NCI-H748 (cell line): ENCODE measurements at regions not wholly inside any gene's neighbourhood (a gene's known extent, or its start where the extent isn't known, plus 50 kb on each side); places are given as distances from the start of the nearest gene placed in this dataset.
A peak's percentile ranks its signal among the peaks of the same experiment; 100 is the strongest.

Source experiments
- DNase-seq: peaks from one replicate; lab custom pipeline; 2025; ENCODE audit not compliant: unreplicated experiment; lab: John Stamatoyannopoulos, UW

DNA sequence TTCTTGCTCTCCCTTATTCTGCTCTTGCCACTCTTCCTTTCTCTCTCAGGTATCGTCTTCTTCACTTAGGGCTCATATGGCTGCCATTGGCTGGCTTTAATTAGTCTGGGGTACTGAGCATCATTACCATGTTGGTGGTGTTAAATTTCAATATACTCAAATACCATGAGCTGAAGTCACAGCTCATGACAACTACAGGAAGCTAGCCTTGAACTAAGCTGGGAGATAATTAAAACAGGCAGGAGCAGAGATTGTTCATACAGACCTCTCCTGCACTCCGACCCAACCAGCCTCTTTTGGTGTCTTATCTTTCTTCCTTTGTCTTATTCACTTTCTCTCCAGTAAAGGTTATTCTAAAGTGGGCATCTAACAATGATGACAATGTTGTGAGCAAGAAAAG is 130.9 kb upstream of the BLID start:
- no peak for DNase-seq

DNA sequence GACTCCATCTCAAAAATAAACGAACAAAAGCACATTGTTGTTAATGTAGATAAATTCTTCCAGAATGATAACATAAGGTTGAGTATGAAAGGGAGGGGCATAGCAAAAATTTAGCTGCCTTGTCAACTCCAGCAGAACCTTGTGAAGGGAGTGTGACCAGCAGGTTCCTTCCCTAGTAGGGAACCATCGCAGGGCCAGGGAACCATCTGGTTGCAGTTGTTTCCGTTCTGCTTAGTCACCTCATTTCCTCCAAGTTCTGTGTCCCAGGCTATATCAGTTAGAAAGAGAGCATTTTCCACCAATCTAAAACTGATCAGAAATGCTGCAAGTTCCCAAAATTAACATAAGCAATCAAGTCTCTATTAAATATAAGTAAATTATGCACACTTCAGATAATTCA is 126.7 kb upstream of the BLID start:
- no peak for DNase-seq

DNA sequence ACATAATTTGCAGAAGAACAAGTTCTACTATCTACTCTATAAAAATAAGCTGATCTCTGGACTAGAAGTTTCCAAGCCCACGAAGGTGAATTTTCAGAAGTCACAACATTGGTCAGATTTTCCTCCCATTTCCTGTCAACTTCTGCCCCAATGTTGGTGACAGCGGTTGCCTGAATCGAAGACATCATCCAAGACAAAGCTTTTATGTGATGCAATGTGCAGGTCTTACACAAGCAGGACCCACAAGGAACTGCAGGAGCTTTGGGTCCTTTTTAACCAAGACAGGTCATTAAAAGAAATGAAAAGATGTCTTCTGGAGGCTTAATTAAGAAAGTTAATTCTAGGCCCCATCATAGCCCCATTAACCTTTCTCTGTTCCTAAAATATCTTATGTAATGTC is 125.6 kb upstream of the BLID start:
- DNase-seq, result no peak

DNA sequence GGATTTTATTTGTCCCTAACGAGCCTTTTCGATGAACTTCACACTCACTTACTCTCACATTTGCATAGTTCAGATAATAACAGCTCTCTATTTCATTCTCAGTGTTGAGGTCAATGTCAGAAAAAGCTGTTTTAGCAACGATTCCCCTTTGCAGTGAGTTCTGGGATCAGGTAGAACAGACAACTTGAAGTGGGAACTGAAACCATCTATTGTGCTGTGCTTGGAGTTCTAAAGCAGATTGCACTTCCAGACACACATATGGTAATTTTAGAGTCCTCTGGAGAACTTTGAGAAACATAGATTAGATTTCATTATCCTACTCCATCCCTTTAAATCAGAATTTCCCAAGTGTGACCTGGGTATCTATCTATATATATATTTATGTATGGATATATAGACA is 124.6 kb upstream of the BLID start:
- DNase-seq, result no peak

DNA sequence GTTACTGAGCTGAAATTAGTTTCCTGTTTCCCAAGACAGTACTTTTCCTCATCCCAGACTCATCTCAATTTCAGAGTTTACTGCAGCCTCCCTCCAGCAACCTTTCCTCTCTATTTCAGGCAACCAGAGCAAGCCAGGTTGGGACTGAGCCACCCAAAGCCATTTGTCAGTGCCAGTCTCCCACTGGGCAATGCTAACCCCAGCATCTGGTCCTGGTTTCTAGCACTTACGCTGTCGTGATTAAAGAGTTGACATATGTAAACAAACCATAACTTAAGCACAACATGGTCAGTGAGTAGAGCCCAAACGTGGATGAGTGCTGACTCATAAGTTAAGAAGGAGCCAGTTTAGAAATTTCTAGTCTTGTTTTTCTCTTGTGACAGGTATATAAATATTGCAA is 119.6 kb upstream of the BLID start:
- DNase-seq, result no peak

DNA sequence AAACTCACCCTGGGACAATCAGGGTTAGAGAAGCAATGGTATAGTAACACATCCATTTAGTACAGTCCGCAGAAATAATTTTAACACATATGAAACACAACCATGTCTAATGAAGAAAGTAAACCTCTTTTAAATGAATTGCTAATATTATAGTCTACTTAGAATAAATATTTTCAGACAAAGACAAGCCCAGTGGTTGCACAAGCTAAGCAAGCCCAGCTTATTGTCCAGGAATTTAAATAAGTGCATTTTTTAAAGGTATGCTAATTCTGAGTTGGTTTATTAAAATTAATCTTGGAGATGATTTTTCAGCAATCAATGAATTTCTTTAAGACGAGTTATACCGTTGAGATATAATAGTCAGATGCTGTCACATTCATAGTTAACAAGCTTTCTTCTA is 118.8 kb upstream of the BLID start:
- no peak for DNase-seq

DNA sequence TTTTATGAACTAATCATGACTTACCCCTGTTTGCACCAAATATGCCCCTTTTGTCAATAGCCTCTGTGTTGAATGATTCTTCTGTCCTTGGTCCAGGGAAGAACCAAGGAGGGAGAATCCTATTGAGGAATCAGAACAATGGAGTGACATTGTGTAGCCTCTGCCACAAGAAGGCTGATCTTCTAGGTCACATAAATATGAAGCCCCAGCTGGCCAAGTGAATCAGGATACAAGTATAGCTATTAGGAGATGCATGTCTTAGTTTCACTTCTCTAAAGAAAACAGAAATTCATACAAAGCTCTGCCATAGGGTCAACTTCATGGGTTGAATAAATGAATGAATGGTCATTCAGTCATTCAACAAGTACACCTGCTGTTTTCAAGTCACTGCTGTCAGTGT is 118.2 kb upstream of the BLID start:
- no peak for DNase-seq

DNA sequence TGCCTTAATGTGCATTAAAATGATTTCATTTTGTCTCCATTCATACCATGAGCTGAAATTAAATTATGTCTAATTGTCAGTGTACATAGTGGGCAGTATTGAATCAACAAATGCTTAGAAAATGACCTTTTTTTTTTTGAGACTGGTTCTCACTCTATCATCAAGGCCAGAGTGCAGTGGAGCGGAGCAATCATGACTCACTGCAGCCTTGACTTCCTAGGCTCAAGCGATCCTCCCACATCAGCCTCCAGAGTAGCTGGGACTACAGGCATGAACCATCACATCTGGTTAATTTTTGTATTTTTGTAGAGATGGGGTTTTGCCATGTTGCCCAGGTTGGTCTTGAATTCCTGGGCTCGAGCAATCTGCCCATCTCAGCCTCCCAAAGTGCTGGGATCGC is 117.0 kb upstream of the BLID start:
- no peak for DNase-seq

DNA sequence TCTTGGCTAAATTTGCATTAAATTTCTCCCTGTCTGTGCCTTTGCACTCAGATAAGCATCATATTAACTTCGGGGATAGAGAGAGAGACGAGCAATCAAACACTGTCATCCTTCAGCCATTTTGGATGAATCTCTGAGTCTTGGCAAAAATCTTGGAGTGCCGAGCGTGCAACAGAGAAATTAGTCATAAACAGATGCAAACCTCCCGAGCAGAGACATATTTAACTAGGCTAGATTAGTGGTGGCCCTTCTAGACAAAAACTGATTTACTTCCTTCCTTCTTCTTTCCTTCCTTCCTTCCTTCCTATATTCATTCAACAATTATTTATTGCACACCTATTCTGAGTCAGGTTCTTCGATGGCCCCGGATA is 114.4 kb upstream of the BLID start:
- no peak for DNase-seq

DNA sequence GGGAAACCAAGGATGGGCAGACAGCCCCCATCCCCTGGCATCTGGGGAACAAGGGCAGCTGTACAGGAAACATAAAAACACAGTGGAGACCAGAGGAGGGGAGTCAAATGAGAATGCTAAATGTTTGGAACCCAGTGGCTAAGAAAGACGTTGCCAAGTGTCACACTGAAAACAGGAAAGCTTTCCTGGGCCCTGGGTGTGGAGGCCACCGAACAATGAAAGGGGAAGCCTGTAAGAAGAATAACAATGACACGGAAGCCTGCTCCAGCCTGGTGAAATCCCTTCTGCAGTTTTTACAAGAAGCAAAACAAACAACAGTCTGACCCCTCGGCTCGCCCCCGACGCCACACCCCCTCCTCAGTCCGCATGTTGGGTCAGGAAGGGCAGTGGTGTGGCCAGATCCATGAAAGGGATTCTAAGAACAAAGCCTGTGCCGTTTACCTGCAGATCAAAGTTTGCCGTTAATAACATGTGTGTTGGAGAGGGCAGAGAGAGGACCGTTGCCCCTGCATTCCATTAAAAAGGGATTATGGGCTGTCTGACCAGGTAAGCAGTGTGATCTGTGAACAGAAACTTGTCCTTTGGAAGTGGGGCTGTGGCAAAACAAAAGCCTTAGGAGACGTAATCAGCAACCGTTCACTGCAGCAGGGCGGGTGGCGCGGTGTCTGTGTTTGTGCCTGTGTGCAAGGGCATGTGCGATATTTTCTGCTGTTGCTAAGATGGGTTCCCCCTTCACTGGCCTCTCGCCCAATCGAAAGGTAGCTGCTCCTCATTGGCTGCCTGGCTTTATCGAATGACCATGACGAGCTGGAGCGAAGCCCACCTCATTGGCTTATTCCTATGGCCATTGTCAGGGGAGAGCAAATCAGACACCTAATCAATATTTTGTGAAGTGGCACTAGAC is 113.7 kb upstream of the BLID start:
- peak; percentile 65 for DNase-seq

DNA sequence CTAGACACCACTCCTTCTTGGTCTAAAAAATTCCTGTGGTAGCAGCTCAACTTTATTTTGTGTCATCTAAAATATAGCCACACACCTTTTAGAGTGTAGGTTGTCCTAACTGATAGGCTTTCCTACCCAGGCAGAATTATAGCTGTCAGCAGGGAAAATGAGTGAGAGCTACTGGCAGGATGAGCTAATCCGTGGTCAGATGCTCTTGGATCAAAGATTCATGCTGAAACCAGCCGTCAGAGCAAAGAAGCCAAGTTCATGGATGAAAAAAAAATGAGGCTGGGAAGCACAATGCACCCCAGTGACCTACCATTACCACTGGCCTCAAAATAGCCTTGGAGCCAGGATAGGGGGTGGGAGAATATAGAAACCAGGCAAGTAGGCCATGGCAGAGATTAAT is 113.1 kb upstream of the BLID start:
- DNase-seq, result no peak

DNA sequence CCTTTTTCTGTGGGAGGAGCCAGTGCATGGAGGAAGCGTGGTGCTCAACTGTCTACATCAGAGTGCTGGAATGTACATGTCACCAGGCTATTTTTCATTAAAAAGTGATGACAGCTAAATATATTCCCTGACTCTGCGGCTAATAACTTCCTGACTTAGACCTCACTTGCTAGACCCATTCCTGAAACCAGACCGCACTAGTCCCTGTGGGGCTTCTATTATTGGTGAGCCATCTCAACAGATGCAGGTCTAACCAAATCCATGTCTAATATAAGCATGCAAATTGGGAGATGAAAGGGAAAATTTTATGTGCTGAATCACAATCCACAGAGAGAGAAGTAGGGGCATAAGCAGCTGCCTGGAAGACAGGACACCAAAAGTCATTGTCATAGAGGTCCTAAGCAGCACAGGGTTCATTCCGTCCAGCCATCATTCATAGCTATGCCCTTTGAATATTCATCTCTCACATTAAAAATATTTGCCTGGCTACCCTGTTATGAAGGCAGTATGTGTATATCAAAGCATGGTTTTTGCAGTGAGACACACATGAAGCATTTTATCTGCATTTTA is 110.9 kb upstream of the BLID start:
- no peak for DNase-seq

DNA sequence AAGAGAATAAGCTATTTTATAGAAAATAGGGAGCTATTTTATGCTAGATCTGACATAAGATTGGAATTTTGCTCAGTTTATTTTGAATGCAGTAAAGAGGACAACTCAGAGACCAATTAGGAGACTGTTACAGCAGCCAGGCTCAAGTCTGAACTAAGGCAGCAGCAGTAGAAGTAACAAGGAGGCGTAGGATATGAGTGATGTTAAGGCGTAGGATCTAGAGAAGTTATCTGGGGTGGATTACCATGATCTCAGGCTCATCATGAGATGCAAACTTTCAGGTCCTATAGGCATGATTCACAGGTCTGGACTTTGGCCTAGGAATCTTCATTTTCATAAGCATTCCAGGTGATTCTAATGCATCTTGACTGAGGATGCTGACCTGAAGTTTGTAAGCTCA is 108.9 kb upstream of the BLID start:
- no peak for DNase-seq

DNA sequence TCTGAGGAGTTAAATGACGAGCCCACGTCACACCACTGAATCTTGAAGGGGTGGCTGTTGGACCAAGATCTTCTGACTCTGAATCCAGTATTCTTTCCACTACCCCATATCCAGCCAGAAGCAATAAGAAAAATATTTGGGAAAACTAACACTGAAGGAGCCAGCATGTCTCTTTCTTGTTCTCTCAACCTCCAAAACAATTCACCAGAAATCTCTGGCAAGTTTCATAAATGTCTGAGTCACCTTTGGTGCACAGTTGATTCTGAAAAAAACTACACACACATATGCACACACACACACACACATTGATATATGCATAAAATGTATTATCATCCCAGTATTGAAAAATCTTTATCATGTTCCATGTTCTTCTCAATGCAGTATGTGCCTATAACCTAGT is 104.3 kb upstream of the BLID start:
- DNase-seq, result no peak

DNA sequence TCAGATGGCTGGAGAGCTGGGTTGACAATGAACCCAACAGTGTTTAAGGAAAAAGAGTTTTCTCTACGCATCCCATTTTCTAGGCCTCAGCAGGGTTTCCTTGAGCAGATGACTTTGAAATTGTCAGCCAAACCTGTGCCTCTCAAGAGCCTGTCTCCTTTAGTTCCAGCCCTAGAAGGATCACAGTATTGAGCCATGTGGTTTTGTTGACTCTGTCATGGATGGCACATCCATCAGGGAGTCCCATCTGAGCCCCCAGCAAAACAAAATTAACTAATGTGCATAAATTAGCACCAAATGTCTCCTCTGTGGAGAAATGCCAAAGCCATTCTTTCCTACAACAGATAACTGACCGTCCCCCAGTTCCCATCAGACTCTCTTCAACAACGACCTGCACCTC is 103.8 kb upstream of the BLID start:
- no peak for DNase-seq

DNA sequence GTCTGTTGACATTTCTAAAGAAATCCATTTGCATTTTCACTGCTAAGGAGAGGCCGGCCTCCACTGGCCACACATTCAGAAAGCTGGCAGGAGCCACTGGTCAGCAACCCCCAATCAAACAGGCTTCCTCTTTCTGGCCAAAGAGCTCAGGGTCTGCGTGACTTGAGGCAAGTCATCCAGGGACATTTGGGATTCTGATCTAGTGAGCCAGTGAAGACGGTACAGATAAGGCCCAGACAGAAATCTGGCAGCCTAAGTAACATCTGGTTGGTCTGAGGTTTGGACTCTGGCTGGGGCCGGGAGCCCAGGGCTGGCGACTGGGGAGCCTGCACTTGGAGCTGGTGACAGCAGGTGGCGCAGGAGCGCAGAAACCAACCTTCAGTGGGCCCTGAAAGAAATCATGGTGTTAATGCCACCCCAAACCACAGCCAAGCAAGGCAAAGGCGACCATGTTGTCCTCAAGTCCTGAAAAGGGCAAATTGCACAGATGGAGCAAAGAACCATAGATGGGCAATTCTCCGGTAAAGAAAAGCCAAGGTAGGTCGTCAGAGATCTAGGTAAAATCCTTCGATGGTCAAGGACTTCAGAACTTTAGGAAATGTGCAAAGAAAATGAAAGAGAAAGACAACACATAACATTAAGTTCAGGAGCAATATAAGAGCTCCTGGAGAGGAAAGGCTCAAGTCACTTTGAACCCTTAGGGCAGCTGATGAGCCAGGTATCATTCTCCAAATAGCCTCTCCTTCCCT is 99.4 kb upstream of the BLID start:
- DNase-seq, result peak; percentile 10

DNA sequence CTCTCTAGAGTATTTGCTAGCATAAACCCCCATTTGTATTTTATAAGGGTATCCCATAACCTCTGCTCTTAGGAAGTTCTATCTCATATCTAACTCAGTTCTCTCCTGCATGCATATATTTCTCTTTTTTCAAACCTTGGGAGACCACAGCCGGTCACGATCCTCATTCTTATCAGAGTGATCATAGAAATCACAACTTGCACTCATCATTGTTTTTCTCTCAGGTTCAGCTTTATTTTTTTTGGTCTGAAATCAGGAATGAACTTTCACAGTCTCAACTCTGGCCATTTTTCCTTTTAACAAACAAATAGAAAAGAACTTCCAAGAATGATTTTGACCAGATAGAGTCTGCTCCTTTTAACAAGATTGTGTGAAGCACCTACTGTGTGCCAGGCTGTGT is 98.6 kb upstream of the BLID start:
- no peak for DNase-seq

DNA sequence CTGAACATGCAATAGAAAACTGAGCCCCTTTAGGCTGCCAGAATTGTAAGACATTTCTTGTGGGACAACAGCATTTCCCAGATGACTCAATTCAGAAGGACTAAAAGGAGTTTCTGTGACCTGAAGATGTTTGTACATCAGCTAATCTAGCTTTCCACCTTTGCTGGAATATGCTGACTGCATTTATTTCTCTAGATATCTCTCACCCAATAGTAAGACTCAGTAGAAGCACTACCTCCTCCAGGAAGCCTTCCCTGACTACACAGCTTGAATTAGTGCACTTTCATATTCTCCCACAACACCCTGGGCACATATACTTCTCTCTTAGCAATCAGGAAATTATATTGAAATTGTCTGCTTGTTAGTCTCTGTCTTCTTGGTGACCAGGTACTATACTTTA is 98.1 kb upstream of the BLID start:
- no peak for DNase-seq

DNA sequence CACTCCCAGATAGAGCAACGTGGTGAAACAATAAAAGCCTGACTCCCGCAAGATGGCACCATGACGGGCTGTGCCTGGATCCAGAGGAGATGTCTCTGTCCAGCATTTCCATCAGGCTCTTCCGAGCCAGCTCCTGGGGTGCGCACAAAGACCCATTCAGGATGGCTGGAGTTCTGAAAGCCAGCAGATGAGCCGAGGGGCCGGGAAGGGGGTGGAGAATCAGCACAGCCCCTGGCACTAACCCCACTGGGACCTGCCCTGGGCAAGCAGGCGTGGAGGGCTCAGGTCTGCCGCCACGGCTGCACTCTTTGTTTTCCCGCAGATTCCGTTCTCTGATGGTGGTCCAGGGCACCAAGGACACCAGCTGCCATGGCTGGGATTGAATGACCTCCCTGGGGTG is 97.2 kb upstream of the BLID start:
- no peak for DNase-seq

DNA sequence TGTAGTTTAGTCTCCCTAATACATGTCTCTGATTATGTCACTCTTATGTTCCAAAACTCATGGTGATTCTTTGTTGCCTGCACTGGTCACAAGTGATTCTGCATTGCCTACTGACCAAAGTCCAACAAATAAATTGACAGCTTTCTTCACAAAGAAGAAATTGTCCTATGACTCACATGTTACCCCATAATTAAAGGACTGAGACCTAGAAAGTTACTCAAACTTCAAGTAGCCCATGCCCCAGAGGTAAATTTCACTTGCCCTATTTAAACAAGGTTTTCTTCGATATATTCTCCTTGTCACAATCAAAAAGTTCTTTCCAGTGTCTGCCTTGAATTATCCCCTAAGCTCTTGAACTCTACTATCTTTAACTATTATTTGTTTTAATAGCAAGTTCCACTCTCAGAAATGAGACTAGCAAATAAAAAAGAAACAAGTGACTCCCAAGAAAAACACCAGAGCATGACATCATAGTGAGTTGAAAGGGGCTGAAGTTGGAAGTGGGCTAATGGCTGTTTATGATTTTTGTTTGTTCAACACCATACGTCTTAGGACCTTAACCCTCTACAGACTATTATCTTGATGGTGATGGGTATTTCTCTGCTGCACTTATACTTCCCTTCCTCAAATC is 94.5 kb upstream of the BLID start:
- no peak for DNase-seq

DNA sequence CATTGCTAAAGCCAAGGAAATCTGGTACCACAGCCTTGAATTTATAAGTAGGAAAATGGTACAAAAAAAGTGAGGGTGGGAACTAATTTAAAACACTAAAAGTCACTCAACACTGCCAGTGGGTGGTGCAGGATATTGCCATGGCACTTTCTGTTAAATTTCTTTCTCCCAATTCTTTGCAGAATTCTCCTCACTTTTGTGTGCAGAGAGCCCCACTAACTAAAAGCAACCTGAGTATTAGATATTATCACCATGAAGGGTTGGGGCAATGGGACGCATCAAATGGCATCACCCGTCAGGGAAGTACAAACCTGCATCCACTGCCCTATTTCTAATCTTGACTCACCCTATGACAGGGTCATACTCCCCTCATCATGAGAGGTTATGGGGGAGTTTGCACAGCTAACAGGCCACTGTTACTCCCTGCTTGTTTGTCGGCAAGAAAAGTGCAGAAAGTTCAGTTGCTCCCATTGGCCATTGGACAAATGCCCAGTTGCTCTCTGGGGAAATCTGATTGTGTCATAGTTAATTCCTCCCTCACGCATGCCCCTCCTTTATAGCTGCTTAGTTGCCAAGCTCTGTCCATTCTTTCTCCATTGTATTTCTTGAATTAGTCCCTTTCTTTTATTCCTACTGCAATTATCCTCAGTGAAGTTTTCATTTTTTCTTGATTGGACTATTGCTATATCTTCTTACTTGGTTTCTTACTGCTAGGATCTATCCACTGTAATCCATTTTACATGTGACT is 93.8 kb upstream of the BLID start:
- DNase-seq, result no peak
